CD4-positive, alpha-beta memory T cell (primary cell): ENCODE measurements at regions not wholly inside any gene's neighbourhood (a gene's known extent, or its start where the extent isn't known, plus 50 kb on each side); places are given as distances from the start of the nearest gene placed in this dataset.
"Not testable (repeated sequence)": the region's sequence is repeated elsewhere in the genome, so short reads cannot be mapped to it uniquely, and the experiment has no call there.

Experiments
- CTCF ChIA-PET: fragments of 350-600 bp; sonication (Branson Sonifier 250); formaldehyde crosslinking; loops from one replicate; lab custom pipeline; 2021; ENCODE audit warnings: inconsistent platforms; ENCODE audit not compliant: partially characterized antibody; lab: Charles Lee
- POLR2A ChIA-PET: fragments of 350-600 bp; sonication (Branson Sonifier 250); formaldehyde crosslinking; loops from one replicate; lab custom pipeline; 2021; ENCODE audit not compliant: partially characterized antibody; lab: Charles Lee
- DNase-seq, 5 donors: peaks; one replicate each; pipeline versions ENCODE4 v3.0.0 to v3.0.0-alpha.2; 2020 to 2022; ENCODE audit warnings: mixed read lengths in 1 of 5
- H3K27ac ChIP-seq: one replicate; pipeline ENCODE4 v1.7.0; 2013; ENCODE audit warnings: low read depth, low read length
- H3K27me3 ChIP-seq: 2 replicates; pipeline ENCODE4 v1.7.0; 2013; ENCODE audit warnings: mild to moderate bottlenecking, low read length, moderate library complexity; ENCODE audit not compliant: insufficient read depth
- H3K36me3 ChIP-seq: 2 replicates; pipeline ENCODE4 v1.7.0; 2013; ENCODE audit warnings: mild to moderate bottlenecking, low read length, moderate library complexity; ENCODE audit not compliant: insufficient read depth
- H3K4me1 ChIP-seq: 2 replicates; pipeline ENCODE4 v1.7.0; 2013; ENCODE audit warnings: mild to moderate bottlenecking, low read length, moderate library complexity; ENCODE audit not compliant: insufficient read depth
- H3K4me3 ChIP-seq, 2 donors: one replicate each; pipeline ENCODE4 v1.7.0; 2013; ENCODE audit warnings: low read length in 2 of 2, mild to moderate bottlenecking in 1 of 2
- H3K9me3 ChIP-seq, 2 donors: one replicate each; pipeline ENCODE4 v1.7.0; 2013; ENCODE audit warnings: low read length in 2 of 2, control low read depth in 1 of 2; ENCODE audit not compliant: control insufficient read depth in 1 of 2
- H3K27ac Mint-ChIP-seq, 7 donors: one replicate each; pipeline ENCODE4 v1.8.0; 2020 to 2021; ENCODE audit warnings: mixed read lengths in 7 of 7, mild to moderate bottlenecking in 6 of 7, inconsistent platforms in 3 of 7, moderate library complexity in 3 of 7
- H3K27me3 Mint-ChIP-seq, 2 donors: one replicate each; pipeline ENCODE4 v1.8.0; 2020 to 2021; ENCODE audit warnings: mixed read lengths in 2 of 2
- H3K36me3 Mint-ChIP-seq, 2 donors: one replicate each; pipeline ENCODE4 v1.8.0; 2020 to 2021; ENCODE audit warnings: mixed read lengths in 2 of 2, inconsistent platforms in 1 of 2, mild to moderate bottlenecking in 1 of 2
- H3K4me1 Mint-ChIP-seq, 4 donors: one replicate each; pipeline ENCODE4 v1.8.0; 2020 to 2021; ENCODE audit warnings: mixed read lengths in 4 of 4, mild to moderate bottlenecking in 1 of 4
- H3K4me3 Mint-ChIP-seq, 8 donors: one replicate each; pipeline ENCODE4 v1.8.0; 2020 to 2021; ENCODE audit warnings: mixed read lengths in 8 of 8, mild to moderate bottlenecking in 7 of 8, moderate library complexity in 6 of 8, inconsistent platforms in 3 of 8
- H3K9me3 Mint-ChIP-seq, 8 donors: one replicate each; pipeline ENCODE4 v1.8.0; 2020 to 2021; ENCODE audit warnings: mixed read lengths in 8 of 8, mild to moderate bottlenecking in 5 of 8, inconsistent platforms in 3 of 8, moderate library complexity in 1 of 8
- intact Hi-C: fragments of 100-400 bp; cut with micrococcal nuclease; formaldehyde crosslinking; loops from one replicate; pipeline ENCODE4 v1.15.1; 2023

GRCh38 chr1:219707885-219708284, 95.0 kb upstream of the ZC3H11B start:
- H3K9me3 Mint-ChIP-seq, result peaks cover 0 to 12% (median 3%) of the 10 kb centered on the region in 8 donors
- H3K27ac ChIP-seq, H3K4me1 ChIP-seq, H3K4me3 Mint-ChIP-seq, H3K27ac Mint-ChIP-seq, H3K4me3 ChIP-seq, H3K27me3 Mint-ChIP-seq, intact Hi-C loops, H3K36me3 Mint-ChIP-seq, POLR2A ChIA-PET, H3K27me3 ChIP-seq, H3K9me3 ChIP-seq, CTCF ChIA-PET, H3K4me1 Mint-ChIP-seq, H3K36me3 ChIP-seq, DNase-seq: not testable (repeated sequence)

- H3K36me3 ChIP-seq, CTCF ChIA-PET, H3K4me3 Mint-ChIP-seq, DNase-seq, H3K27ac Mint-ChIP-seq, H3K9me3 ChIP-seq, H3K27me3 ChIP-seq, POLR2A ChIA-PET, H3K27ac ChIP-seq, H3K4me3 ChIP-seq, intact Hi-C loops, H3K27me3 Mint-ChIP-seq, H3K4me1 ChIP-seq, H3K4me1 Mint-ChIP-seq, H3K36me3 Mint-ChIP-seq: not testable (repeated sequence)
- peaks cover 0 to 13% (median 0%) of the 10 kb centered on the region in 8 donors for H3K9me3 Mint-ChIP-seq
Measured at GRCh38 chr1:219704331-219704730, 91.4 kb upstream of the ZC3H11B start.

GRCh38 chr1:219703368-219703639, 90.4 kb upstream of the ZC3H11B start:
- H3K36me3 ChIP-seq, result no peaks in the 10 kb centered on the region
- H3K4me1 ChIP-seq, result no peaks in the 10 kb centered on the region
- H3K27ac Mint-ChIP-seq, result no peak overlapping the region
- H3K4me3 Mint-ChIP-seq, result no peak overlapping the region
- POLR2A ChIA-PET, result no interaction called here
- H3K27me3 Mint-ChIP-seq, result no peaks in the 10 kb centered on the region
- no peaks in the 10 kb centered on the region for H3K4me1 Mint-ChIP-seq
- no peak overlapping the region for H3K27ac ChIP-seq
- intact Hi-C loops, result no loop called here
- no peaks in the 10 kb centered on the region for H3K9me3 ChIP-seq
- H3K27me3 ChIP-seq, result no peaks in the 10 kb centered on the region
- no peak overlapping the region for H3K4me3 ChIP-seq
- H3K9me3 Mint-ChIP-seq, result peaks cover 0 to 13% (median 0%) of the 10 kb centered on the region in 8 donors
- no peak for DNase-seq
- H3K36me3 Mint-ChIP-seq, result no peaks in the 10 kb centered on the region
- CTCF ChIA-PET, result no interaction called here

- Mint-ChIP-seq H3K9me3 (peaks cover 0 to 12% (median 0%) of the 10 kb centered on the region in 8 donors), H3K4me3 (no peak overlapping the region), H3K4me1 (no peaks in the 10 kb centered on the region), H3K27me3 (no peaks in the 10 kb centered on the region), H3K27ac (no peak overlapping the region), H3K36me3 (no peaks in the 10 kb centered on the region)
- Histone ChIP-seq H3K27me3 (no peaks in the 10 kb centered on the region), H3K27ac (no peak overlapping the region), H3K4me3 (no peak overlapping the region), H3K36me3 (no peaks in the 10 kb centered on the region), H3K4me1 (no peaks in the 10 kb centered on the region), H3K9me3 (no peaks in the 10 kb centered on the region)
- ChIA-PET POLR2A (no interaction called here), CTCF (no interaction called here)
- intact Hi-C loops, result no loop called here
- no peak for DNase-seq
Measured at GRCh38 chr1:219701476-219701875, 88.6 kb upstream of the ZC3H11B start.

GRCh38 chr1:219699870-219700269, 87.0 kb upstream of the ZC3H11B start:
- Mint-ChIP-seq H3K27ac (no peak overlapping the region), H3K4me3 (no peak overlapping the region), H3K27me3 (no peaks in the 10 kb centered on the region), H3K4me1 (no peaks in the 10 kb centered on the region), H3K9me3 (peaks cover 0 to 6% (median 0%) of the 10 kb centered on the region in 8 donors), H3K36me3 (no peaks in the 10 kb centered on the region)
- CTCF ChIA-PET, result no interaction called here
- DNase-seq, result no peak
- H3K4me3 ChIP-seq, result no peak overlapping the region
- no peaks in the 10 kb centered on the region for H3K9me3 ChIP-seq
- no peak overlapping the region for H3K27ac ChIP-seq
- POLR2A ChIA-PET, result no interaction called here
- no peaks in the 10 kb centered on the region for H3K27me3 ChIP-seq
- H3K4me1 ChIP-seq, result no peaks in the 10 kb centered on the region
- no peaks in the 10 kb centered on the region for H3K36me3 ChIP-seq
- intact Hi-C loops, result no loop called here

GRCh38 chr1:219697682-219698081, 84.8 kb upstream of the ZC3H11B start:
- H3K4me3 ChIP-seq, result no peak overlapping the region
- Mint-ChIP-seq H3K27ac (no peak overlapping the region), H3K9me3 (peaks cover 0 to 6% (median 0%) of the 10 kb centered on the region in 8 donors), H3K27me3 (no peaks in the 10 kb centered on the region), H3K36me3 (no peaks in the 10 kb centered on the region), H3K4me1 (no peaks in the 10 kb centered on the region), H3K4me3 (no peak overlapping the region)
- intact Hi-C loops, result no loop called here
- no peak for DNase-seq
- no peaks in the 10 kb centered on the region for H3K4me1 ChIP-seq
- no peaks in the 10 kb centered on the region for H3K9me3 ChIP-seq
- CTCF ChIA-PET, result no interaction called here
- no peak overlapping the region for H3K27ac ChIP-seq
- H3K27me3 ChIP-seq, result no peaks in the 10 kb centered on the region
- POLR2A ChIA-PET, result no interaction called here
- H3K36me3 ChIP-seq, result no peaks in the 10 kb centered on the region

GRCh38 chr1:219692981-219693380, 80.1 kb upstream of the ZC3H11B start:
- intact Hi-C loops, result no loop called here
- ChIA-PET CTCF (no interaction called here), POLR2A (no interaction called here)
- H3K4me1 Mint-ChIP-seq, result no peaks in the 10 kb centered on the region
- DNase-seq, result no peak
- Histone ChIP-seq H3K4me1 (no peaks in the 10 kb centered on the region), H3K27me3 (no peaks in the 10 kb centered on the region), H3K4me3 (no peak overlapping the region), H3K9me3 (no peaks in the 10 kb centered on the region), H3K36me3 (no peaks in the 10 kb centered on the region), H3K27ac (no peak overlapping the region)
- H3K4me3 Mint-ChIP-seq, result no peak overlapping the region
- peaks cover 0 to 6% (median 0%) of the 10 kb centered on the region in 8 donors for H3K9me3 Mint-ChIP-seq
- H3K36me3 Mint-ChIP-seq, result no peaks in the 10 kb centered on the region
- H3K27ac Mint-ChIP-seq, result no peak overlapping the region
- no peaks in the 10 kb centered on the region for H3K27me3 Mint-ChIP-seq

- H3K9me3 ChIP-seq, result no peaks in the 10 kb centered on the region
- H3K9me3 Mint-ChIP-seq, result peaks cover 0 to 6% (median 0%) of the 10 kb centered on the region in 8 donors
- H3K4me3 Mint-ChIP-seq, result no peak overlapping the region
- no peaks in the 10 kb centered on the region for H3K4me1 ChIP-seq
- no peak overlapping the region for H3K4me3 ChIP-seq
- CTCF ChIA-PET, result no interaction called here
- no peak overlapping the region for H3K27ac ChIP-seq
- POLR2A ChIA-PET, result no interaction called here
- H3K36me3 ChIP-seq, result no peaks in the 10 kb centered on the region
- H3K27me3 Mint-ChIP-seq, result no peaks in the 10 kb centered on the region
- intact Hi-C loops, result no loop called here
- H3K27ac Mint-ChIP-seq, result no peak overlapping the region
- DNase-seq, result no peak
- no peaks in the 10 kb centered on the region for H3K4me1 Mint-ChIP-seq
- no peaks in the 10 kb centered on the region for H3K27me3 ChIP-seq
- no peaks in the 10 kb centered on the region for H3K36me3 Mint-ChIP-seq
Measured at GRCh38 chr1:219689774-219690173, 76.9 kb upstream of the ZC3H11B start.
